ENCODE measurements at regions not wholly inside any gene's neighbourhood (a gene's known extent, or its start where the extent isn't known, plus 50 kb on each side); places are given as distances from the start of the nearest gene placed in this dataset.

DNA sequence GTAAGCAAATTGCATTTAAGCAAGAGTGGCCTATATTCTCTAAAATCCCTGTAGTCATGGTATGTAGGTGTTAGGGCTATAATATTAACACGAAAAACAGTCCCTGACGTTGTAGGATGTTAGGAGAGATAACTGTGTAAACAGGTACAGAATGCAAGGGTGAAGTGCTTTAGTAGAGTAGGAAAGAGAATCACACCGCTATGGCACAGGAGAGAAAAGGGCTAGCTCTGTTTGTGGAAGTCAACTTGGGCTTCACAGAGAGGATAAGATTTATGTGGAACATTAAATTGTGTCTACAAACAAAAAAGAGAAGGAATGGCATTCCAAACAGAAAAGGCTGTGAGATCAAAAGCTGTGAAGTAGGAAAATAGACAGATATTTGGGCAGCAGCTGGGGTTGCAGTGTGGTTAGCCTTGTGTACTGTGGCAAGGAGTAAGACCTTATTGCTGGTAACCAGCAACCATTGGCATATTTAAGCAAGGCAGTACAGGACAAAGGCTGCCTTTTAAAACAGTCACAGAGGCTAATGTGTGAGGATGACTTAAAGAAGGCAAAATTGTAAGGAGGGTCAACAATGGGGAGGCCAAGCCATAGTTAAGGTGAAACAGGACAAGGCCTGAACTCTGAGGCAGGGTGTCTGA is 337.5 kb upstream of the ADAMTSL1 start:
- no peak for DNase-seq (ENCODE audit: extremely low read depth in 1 of 2, low read depth in 1 of 2)

DNA sequence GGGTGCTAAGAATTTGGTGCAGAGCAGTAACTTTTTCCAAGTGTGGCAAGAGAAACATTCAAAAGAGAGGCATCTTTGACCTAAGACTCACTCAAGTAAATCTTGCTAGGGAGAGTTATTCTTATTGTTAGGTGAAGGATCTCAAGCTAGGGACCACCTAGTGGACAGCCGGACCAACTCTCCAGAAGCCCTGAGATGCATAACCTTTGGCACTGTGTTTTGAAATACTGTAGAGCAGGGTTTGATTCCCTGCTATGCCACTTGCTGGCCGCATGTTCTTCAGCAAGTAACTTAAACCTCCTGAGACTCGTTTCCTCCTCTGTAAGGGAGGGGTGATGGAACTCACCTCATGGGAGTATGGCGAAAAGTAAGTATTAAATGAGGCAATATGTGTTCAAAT is 336.1 kb upstream of the ADAMTSL1 start:
- no peak for DNase-seq (ENCODE audit: extremely low read depth in 1 of 2, low read depth in 1 of 2)

DNA sequence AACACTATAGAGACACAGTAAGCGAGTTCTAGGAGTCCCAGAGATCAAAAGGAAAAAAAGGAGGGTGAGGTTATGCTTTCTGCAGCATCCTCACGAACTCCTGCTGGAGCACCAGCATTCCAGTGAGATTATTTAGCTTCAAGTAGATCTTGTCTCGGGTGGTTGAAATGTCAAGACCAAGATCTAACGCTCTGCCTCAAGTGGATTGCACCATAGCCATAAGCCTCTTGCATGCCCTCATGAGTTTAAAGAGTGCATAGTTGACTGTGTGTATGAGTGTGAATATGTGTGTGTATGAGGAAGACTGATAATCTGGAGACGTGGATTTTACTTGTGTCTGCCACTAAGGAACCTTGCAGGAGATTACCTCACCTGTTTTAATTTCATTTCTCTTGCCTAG is 335.3 kb upstream of the ADAMTSL1 start:
- DNase-seq (ENCODE audit: extremely low read depth in 1 of 2, low read depth in 1 of 2), result no peak

DNA sequence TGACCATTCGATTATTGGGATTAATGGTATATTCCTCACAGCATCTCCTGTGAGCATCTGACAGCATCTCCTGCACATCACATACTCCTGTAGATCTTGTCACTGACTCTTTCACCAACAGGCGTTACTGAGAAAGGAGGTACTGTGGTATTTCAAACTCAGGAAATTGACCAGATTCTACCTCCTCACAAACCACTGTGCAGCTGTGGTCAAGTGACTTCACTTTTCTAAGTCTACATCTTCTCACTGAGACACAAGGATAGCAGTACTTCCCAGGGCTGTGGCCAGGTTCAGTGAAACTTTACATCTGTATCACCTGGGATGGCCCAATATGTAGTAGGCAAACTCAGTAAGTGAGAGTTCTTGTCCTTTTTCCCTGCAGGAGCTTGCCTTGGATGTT is 332.3 kb upstream of the ADAMTSL1 start:
- DNase-seq (ENCODE audit: extremely low read depth in 1 of 2, low read depth in 1 of 2), result no peak

DNA sequence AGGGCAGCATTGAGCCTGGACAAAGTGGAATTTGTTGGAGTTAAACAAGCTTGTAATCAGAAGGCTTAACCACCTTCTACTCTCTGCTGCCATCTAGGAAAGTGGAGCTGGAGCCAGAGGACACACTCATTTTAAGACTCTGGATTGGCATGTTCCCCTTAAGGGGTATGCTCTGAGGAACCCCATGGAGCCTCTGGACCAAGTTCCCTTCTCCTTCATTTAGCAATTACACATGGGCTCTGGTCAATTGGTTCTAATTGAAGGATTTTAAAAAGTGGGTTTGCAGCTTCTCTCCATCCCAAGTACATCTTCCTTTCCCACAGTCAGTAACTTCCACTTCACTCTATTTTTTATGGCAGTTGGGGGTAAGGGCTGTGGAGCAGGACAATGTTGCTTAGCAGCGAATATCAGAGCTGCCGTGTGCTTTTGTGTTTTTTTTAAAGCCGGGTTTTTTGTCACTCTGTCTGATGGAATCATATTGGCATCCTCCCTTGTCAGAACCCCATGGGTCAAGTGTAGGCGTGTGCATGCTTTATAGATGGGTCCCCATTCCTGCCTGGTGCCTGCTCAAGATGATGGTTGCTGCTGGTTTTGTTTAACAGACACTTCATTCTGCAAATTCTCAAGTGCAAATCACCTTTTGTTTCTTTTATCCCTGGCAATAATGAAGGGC is 330.7 kb upstream of the ADAMTSL1 start:
- no peak for DNase-seq (ENCODE audit: extremely low read depth in 1 of 2, low read depth in 1 of 2)

DNA sequence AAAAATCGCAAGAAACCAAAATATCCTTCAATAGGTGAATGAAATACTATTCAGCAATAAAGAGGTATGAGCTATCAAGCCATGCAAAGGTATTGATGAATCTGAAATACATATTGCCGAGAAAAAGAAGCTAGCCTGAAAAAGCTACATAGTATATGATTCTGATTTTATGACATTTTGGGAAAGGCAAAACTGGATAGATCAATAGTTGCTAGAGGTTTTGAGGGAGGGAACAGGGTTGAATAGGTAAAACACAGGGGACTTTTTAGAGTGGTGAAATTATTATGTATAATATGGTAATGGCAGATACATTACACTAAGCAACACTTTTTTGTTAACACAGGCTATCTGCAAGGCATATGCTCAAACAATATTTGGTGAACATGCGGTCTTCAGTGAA is 327.6 kb upstream of the ADAMTSL1 start:
- DNase-seq (ENCODE audit: extremely low read depth in 1 of 2, low read depth in 1 of 2), result no peak

DNA sequence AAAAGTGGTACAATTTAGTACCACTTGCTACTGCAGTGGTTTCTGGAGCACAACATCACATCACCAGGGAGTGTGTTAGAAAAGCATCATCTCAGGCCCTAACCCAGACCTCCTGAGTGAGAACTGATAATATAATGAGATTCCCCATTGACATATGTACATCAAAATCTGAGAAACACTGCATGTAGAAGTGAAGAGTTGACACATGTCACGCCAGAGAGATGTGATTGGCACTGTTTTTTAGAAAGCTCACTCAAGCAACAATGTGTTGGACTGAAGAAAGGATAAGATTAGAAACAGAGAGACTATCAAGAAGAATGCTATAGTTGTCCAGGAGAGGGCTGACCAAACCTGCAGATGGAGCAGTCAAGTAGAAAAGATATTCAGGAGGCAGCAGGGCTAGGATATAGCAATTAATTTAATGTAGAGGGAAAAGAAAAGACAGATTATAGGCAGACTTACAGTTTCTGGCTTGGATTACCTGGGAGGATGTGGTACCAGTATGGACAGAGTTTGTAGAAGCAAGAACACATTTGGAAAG is 324.4 kb upstream of the ADAMTSL1 start:
- DNase-seq (ENCODE audit: extremely low read depth in 1 of 2, low read depth in 1 of 2), result no peak

DNA sequence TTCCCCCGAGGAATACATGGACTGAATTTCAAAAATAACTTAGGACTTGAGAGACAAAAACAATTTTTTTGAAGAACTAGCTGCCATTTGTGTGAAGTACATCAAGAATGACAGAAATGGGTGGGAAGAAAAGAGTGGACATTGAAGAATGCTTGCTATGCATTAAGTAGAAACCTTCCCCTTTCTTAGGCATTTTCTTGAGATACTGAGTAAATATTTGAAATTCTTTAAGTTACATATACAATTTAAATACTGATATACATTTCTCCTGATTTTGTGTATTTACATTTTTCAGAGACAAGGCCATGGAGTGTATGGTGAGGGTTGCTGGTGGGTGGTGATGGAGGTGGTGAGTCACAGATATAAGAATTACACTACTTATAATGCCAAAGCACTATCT is 319.3 kb upstream of the ADAMTSL1 start:
- DNase-seq (ENCODE audit: extremely low read depth in 1 of 2, low read depth in 1 of 2), result no peak

DNA sequence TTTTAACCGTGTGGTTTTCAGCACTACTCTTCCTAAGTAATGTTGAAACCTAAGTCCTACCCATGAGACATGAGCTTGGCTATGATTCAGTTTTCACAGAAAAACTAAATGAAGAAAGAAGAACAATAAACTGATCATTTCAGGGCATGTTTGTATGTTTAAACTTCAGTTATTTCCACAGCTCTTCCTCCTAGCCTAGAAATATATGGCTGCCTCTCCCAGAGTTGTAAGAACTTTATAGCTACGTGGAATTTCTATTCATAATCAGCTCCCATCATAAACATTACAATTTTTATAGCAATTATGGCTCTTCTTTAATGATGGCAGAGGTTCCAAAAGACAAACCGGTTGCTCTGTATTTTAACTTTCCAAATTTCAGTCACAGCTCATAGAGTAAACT is 314.7 kb upstream of the ADAMTSL1 start:
- no peak for DNase-seq (ENCODE audit: extremely low read depth in 1 of 2, low read depth in 1 of 2)

DNA sequence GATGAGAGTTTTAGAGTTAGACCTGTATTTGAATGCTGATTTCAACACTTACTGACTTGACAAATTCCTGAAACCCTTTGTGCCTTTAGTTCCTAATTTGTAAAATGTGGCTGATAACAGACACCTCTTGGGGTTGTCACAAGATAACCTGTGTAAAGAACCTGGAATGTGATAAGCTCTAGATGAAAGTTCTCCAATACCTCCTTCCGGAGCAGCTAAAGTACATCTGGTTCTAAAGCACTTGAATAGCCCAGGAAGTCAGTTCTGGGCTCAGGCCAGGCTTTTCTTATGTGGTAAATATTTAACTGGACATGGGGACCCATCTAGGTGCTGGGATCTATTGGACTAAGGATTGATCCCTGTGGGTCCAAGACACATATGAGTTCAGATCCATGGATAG is 310.8 kb upstream of the ADAMTSL1 start:
- DNase-seq (ENCODE audit: extremely low read depth in 1 of 2, low read depth in 1 of 2), result no peak

DNA sequence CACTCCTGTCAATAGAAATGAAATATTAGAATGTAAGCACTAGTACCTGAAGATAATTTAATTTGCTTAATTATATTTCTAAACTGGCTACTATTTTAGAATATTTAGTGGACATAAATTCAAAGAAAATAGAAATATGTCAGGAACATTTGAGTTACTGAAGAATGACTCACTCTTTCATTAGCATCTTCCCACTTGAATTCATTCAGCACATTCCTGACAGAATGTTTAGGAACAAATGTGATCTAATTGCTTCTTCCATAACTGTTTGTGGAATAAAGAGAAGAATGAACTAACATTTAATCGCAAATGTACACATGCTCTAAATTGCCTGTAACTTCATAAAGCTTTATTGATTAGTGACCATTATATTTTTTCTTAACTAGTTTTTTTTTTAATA is 306.2 kb upstream of the ADAMTSL1 start:
- no peak for DNase-seq (ENCODE audit: extremely low read depth in 1 of 2, low read depth in 1 of 2)

DNA sequence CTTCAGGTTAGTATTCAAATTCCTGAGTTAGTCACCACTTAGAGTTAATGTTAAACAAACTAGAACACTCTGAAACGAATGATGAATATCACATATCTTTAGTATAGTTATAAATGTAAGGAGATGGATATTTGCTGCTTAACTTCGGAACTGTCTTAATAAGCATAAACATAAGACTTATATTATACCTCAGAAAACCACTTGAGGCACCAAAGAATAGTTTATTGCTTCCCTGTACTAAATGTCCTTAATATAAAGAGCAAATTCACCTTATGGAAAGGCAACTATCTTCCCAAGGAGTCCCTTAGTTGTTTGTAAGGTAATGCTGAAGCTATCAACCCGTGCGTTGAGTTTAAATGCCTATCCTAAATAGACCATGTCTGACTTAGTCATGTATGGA is 300.0 kb upstream of the ADAMTSL1 start:
- DNase-seq (ENCODE audit: extremely low read depth in 1 of 2, low read depth in 1 of 2), result no peak

DNA sequence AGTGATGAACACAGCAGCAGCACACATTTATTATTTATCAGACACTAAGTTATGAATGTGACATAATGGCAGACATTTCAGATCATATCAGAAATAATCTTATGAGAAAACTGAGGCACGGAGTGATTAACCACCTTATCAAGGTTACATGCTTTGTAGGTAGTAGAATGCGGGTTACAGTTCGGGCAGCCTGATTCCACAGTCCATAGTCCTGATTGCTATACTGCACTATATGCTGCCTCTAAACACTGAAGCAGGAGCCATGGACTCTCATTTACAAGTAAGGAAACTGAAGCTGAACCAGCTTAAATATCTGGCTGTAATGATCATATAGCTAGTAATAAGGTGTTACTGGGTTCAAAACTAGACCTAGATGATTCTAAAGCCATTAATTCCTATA is 291.3 kb upstream of the ADAMTSL1 start:
- DNase-seq (ENCODE audit: extremely low read depth in 1 of 2, low read depth in 1 of 2), result no peak

DNA sequence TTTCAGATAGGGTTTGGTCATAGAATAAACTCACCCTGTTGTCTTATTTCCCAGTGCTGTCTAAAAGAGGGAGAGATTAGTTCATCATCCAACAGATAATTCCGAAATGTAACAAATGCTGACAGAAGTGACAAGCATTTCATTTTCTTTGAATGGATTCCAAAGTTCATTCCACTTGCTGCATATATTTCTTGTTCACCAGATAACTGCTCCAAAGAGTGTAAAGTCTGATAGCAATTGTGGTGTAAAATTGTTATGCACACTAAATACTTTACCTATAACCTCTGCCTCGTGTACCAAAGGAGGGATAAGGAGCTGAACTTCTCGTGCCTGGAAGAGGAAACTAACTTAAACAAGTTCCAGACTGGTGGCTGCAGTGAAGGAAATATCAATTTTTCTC is 290.0 kb upstream of the ADAMTSL1 start:
- no peak for DNase-seq (ENCODE audit: extremely low read depth in 1 of 2, low read depth in 1 of 2)

DNA sequence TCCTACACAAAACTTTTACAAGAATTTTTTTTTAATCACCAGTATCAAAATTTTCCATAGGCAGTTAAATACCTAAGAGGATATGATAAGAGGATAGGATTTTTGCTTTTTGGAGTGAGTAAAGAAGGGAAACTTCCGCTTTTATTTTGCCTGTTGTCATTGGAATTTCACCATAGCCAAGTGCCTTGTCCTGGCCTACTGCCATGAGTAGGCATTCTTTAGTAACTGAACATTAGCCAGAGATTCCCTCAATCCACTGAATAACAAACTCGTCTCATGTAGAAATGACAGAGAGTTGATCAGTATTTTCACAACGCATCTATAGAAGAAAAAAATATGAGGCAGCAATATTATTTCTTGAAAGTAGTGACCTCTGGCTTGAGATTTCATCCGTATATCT is 289.6 kb upstream of the ADAMTSL1 start:
- DNase-seq (ENCODE audit: extremely low read depth in 1 of 2, low read depth in 1 of 2), result no peak

DNA sequence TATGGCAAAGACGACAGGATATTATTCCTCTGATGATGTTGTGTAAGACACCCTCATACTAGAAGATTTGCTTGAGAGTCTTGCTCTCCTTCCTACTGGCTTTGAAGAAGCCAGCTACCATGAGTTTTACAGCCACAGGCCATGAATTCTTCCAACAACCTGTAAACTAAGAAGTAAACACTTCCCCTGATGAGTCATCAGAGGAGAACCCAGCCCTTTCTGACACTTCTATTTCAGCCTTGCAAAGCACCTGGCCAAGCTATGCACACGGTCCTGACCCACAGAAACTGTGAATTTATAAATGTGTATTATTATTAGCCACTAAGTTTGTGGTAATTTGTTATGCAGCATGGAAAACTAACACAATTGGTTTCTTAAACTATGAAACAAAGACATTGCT is 288.8 kb upstream of the ADAMTSL1 start:
- no peak for DNase-seq (ENCODE audit: extremely low read depth in 1 of 2, low read depth in 1 of 2)

DNA sequence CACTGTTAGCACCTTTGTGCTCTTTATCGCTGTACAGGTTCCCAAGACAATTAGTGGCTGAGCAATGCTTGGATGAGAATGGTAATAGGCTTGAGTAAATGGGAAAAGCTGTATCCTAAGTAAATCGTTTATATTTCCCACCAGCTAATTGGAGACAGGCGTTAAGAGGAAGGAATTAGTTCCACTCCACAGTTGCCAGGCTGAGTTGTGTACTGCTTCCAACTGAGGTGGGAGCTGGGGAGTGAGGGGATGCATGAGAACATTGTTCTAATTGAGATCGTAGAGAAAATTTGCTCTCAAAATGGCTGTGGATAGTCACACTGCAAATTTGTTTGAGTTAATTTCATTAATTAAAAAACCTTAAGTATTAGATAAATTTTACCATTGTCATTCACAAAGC is 285.0 kb upstream of the ADAMTSL1 start:
- DNase-seq (ENCODE audit: extremely low read depth in 1 of 2, low read depth in 1 of 2), result no peak

DNA sequence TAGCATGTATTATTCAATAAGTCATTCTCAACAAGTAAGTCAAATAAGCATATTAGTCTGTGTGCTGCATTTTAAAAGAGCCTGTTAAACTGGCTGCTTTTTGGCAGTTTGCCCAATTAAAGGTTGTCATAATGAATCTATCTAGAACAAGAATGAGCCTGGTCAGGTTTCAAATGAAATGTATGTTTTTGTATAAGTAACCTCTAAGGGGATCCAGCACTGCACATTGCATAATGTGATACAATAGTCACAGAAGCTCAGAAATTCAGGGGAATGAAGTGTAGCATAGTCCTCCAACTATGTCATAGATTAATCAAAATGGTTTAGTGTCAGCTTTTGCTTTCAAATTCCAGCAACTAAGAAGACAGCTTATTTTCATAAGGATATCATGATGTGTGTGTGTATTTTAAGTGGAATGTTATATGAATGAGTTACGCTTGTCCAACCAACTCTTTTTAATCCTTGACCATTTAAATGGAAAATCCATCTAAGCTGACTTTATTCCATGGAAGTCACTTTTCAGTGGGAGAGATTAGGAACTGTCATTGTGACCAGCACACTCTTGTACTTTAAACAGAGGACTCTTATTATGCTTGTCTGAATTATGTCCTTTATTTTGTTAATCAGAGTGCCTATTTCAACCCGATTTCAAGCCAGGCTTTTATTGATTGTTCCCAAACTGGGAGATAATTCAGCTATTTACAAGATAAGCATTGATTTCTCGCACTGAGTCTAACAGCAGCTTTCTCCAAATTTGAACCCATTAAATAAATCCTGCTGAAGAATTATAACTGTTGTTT is 283.9 kb upstream of the ADAMTSL1 start:
- no peak for DNase-seq (ENCODE audit: extremely low read depth in 1 of 2, low read depth in 1 of 2)

DNA sequence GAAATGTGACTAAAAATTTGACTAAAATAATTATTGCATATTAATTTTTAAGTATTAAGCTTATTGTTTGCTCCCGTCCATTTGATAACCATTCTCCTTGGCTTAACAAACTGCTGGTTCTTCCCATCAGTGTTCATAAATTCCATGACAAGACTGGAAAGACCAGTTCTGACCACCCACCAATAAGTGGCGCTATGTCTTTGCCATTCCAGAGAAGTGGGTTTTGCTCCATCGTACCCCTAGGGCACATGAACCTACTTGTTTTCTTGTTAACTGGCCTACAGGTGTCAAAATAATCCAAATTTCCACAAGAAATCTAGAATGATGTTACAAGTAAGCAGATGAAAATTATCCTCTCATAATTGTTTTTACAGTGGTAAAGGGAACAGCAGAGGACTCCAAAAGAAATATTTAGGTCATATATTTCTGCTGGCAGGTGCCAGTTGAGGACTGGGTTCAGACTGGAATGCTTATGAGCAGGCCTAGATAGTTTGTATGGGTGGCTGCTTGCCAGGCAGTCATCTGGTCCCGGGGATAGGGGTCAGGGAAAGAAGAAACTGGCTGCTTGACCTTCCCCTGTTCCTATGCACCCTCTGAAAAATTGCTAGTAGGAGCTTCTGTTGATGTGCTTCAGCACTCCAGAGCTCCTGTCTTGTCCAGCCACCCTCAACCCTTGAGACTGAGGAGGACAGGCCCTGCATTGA is 283.1 kb upstream of the ADAMTSL1 start:
- DNase-seq (ENCODE audit: extremely low read depth in 1 of 2, low read depth in 1 of 2), result no peak

DNA sequence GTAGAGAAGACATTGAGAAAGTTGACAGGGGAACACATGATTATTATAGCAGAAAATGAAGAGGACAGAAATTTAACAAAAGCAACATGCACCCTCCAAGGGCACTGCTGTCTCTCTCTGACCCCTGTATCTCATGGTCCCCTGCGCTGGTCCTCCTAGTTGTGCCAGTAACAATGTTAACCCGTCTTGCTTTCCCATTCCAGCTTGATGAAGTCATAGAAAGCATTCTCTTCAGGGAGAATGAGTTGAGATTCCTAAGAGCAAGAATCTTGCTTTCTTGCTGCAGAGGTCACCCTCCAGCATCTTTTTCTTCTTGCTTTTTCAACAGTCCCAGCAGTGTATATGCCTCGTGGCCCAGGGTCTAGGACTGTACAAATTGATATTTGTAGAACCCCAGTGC is 279.6 kb upstream of the ADAMTSL1 start:
- DNase-seq (ENCODE audit: extremely low read depth in 1 of 2, low read depth in 1 of 2), result no peak

DNA sequence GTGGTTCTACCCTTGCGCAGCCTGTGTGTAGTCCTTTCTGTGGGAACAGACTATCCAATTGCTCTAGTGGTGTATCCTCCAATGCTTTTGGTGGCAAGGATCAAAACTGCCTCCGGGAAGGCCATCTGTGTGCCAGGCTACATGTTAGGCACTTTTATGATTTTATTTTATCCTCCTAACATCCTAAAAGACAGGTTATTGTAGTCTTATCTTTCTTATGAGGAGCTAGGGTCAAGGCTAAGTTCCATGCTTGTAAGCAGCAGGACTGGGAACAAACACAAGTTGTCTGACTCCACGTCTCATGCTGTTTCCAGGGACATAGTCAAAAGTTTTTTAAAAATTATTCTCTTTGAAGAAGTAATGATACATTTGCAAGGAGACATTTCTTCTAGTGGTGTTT is 278.7 kb upstream of the ADAMTSL1 start:
- no peak for DNase-seq (ENCODE audit: extremely low read depth in 1 of 2, low read depth in 1 of 2)
